ENCODE measurements at regions not wholly inside any gene's neighbourhood (a gene's known extent, or its start where the extent isn't known, plus 50 kb on each side); places are given as distances from the start of the nearest gene placed in this dataset.

- peaks cover 10% of the 10 kb centered on the region for H3K4me1 Mint-ChIP-seq (ENCODE audit: low read depth)
- no peak overlapping the region for H3K27ac Mint-ChIP-seq (ENCODE audit: unreplicated experiment)
- no peak overlapping the region for H3K4me3 Mint-ChIP-seq (ENCODE audit: unreplicated experiment)
- H3K9me3 Mint-ChIP-seq (ENCODE audit: low read depth): no peaks in the 10 kb centered on the region
- H3K27me3 Mint-ChIP-seq (ENCODE audit: low read depth): no peaks in the 10 kb centered on the region
- no peak for TF ChIP-seq CTCF (IDR thresholded peaks at IDR 0.05)
- no peaks in the 10 kb centered on the region for H3K36me3 Mint-ChIP-seq (ENCODE audit: low read depth)
- DNase-seq (ENCODE audit: low spot score): no peak
These were observed 69.2 kb downstream of the INHBA start for GRCh38 chr7:41633690-41634089.

- TF ChIP-seq CTCF (IDR thresholded peaks at IDR 0.05): no peak
- no peaks in the 10 kb centered on the region for H3K27me3 Mint-ChIP-seq (ENCODE audit: low read depth)
- peaks cover 8% of the 10 kb centered on the region for H3K4me1 Mint-ChIP-seq (ENCODE audit: low read depth)
- H3K36me3 Mint-ChIP-seq (ENCODE audit: low read depth): no peaks in the 10 kb centered on the region
- no peaks in the 10 kb centered on the region for H3K9me3 Mint-ChIP-seq (ENCODE audit: low read depth)
- H3K27ac Mint-ChIP-seq (ENCODE audit: unreplicated experiment): no peak overlapping the region
- no peak overlapping the region for H3K4me3 Mint-ChIP-seq (ENCODE audit: unreplicated experiment)
- DNase-seq (ENCODE audit: low spot score): no peak
These were observed 72.1 kb downstream of the INHBA start for GRCh38 chr7:41630741-41631140.

GRCh38 chr7:41629711-41630111 lies 73.2 kb downstream of the INHBA start:
- no peak for DNase-seq (ENCODE audit: low spot score)
- H3K27ac Mint-ChIP-seq (ENCODE audit: unreplicated experiment): no peak overlapping the region
- peaks cover 8% of the 10 kb centered on the region for H3K4me1 Mint-ChIP-seq (ENCODE audit: low read depth)
- no peak for TF ChIP-seq CTCF (IDR thresholded peaks at IDR 0.05)
- no peaks in the 10 kb centered on the region for H3K36me3 Mint-ChIP-seq (ENCODE audit: low read depth)
- H3K4me3 Mint-ChIP-seq (ENCODE audit: unreplicated experiment): no peak overlapping the region
- H3K9me3 Mint-ChIP-seq (ENCODE audit: low read depth): no peaks in the 10 kb centered on the region
- no peaks in the 10 kb centered on the region for H3K27me3 Mint-ChIP-seq (ENCODE audit: low read depth)

- no peak overlapping the region for H3K27ac Mint-ChIP-seq (ENCODE audit: unreplicated experiment)
- no peak for DNase-seq (ENCODE audit: low spot score)
- no peak overlapping the region for H3K4me3 Mint-ChIP-seq (ENCODE audit: unreplicated experiment)
- H3K9me3 Mint-ChIP-seq (ENCODE audit: low read depth): no peaks in the 10 kb centered on the region
- peaks cover 8% of the 10 kb centered on the region for H3K4me1 Mint-ChIP-seq (ENCODE audit: low read depth)
- no peaks in the 10 kb centered on the region for H3K36me3 Mint-ChIP-seq (ENCODE audit: low read depth)
- H3K27me3 Mint-ChIP-seq (ENCODE audit: low read depth): no peaks in the 10 kb centered on the region
- no peak for TF ChIP-seq CTCF (IDR thresholded peaks at IDR 0.05)
These were observed 74.0 kb downstream of the INHBA start for GRCh38 chr7:41628901-41629300.

GRCh38 chr7:41627645-41628298 lies 75.1 kb downstream of the INHBA start:
- Mint-ChIP-seq H3K9me3 (ENCODE audit: low read depth) (no peaks in the 10 kb centered on the region), H3K27ac (ENCODE audit: unreplicated experiment) (no peak overlapping the region), H3K27me3 (ENCODE audit: low read depth) (no peaks in the 10 kb centered on the region), H3K4me1 (ENCODE audit: low read depth) (peaks cover 8% of the 10 kb centered on the region), H3K4me3 (ENCODE audit: unreplicated experiment) (no peak overlapping the region), H3K36me3 (ENCODE audit: low read depth) (no peaks in the 10 kb centered on the region)
- no peak for TF ChIP-seq CTCF (IDR thresholded peaks at IDR 0.05)
- DNase-seq (ENCODE audit: low spot score): no peak
